HFFc6 (cell line): ENCODE measurements at regions not wholly inside any gene's neighbourhood (a gene's known extent, or its start where the extent isn't known, plus 50 kb on each side); places are given as distances from the start of the nearest gene placed in this dataset.

Experiments
- DNase-seq: peaks from one replicate; pipeline ENCODE4 v3.0.0-alpha.2; 2018
- H3K27ac Mint-ChIP-seq: 2 replicates; pipeline ENCODE4 v1.8.0; 2020; ENCODE audit warnings: mild to moderate bottlenecking, mixed read lengths
- H3K27me3 Mint-ChIP-seq: 2 replicates; pipeline ENCODE4 v1.8.0; 2021; ENCODE audit warnings: mild to moderate bottlenecking, moderate library complexity, mixed read lengths; ENCODE audit not compliant: insufficient read depth
- H3K36me3 Mint-ChIP-seq: 2 replicates; pipeline ENCODE4 v1.8.0; 2021; ENCODE audit warnings: low read depth, mixed read lengths
- H3K4me1 Mint-ChIP-seq: 2 replicates; pipeline ENCODE4 v1.8.0; 2020; ENCODE audit warnings: low read depth, mixed read lengths
- H3K4me3 Mint-ChIP-seq: 2 replicates; pipeline ENCODE4 v1.8.0; 2020; ENCODE audit warnings: mild to moderate bottlenecking, moderate library complexity, mixed read lengths
- H3K9me3 Mint-ChIP-seq: 2 replicates; pipeline ENCODE4 v1.8.0; 2020; ENCODE audit warnings: mild to moderate bottlenecking, mixed read lengths
- CTCF ChIP-seq: fragments of 200-600 bp; sonication (generic); IDR thresholded peaks from 2 replicates; pipeline ENCODE4 v1.5.0; 2021; ENCODE audit warnings: antibody characterized with exemption, mild to moderate bottlenecking

GRCh38 chr13:26934096-26934495, 173.5 kb upstream of the GPR12 start:
- Mint-ChIP-seq H3K27ac (no peak overlapping the region), H3K27me3 (peaks cover 14% of the 10 kb centered on the region), H3K4me1 (peaks cover 4% of the 10 kb centered on the region)

GRCh38 chr13:26932465-26932864, 171.9 kb upstream of the GPR12 start:
- Mint-ChIP-seq H3K27ac (no peak overlapping the region), H3K9me3 (no peaks in the 10 kb centered on the region), H3K4me1 (peaks cover 4% of the 10 kb centered on the region), H3K4me3 (no peak overlapping the region), H3K36me3 (no peaks in the 10 kb centered on the region), H3K27me3 (peaks cover 8% of the 10 kb centered on the region)
- no peak for TF ChIP-seq CTCF
- no peak for DNase-seq

More at GRCh38 chr13:26934096-26934495, 173.5 kb upstream of the GPR12 start:
- no peaks in the 10 kb centered on the region for H3K9me3 Mint-ChIP-seq
- TF ChIP-seq CTCF = no peak
- no peak for DNase-seq
- H3K4me3 Mint-ChIP-seq = no peak overlapping the region
- H3K36me3 Mint-ChIP-seq = no peaks in the 10 kb centered on the region

- peak; percentile 99 for TF ChIP-seq CTCF
- peak; percentile 39 for DNase-seq
- Mint-ChIP-seq H3K27ac (no peak overlapping the region), H3K36me3 (no peaks in the 10 kb centered on the region), H3K27me3 (peaks cover 20% of the 10 kb centered on the region), H3K4me1 (peaks cover 4% of the 10 kb centered on the region), H3K4me3 (peak overlapping the region; percentile 29; the same call in 1 of the 2 replicates), H3K9me3 (no peaks in the 10 kb centered on the region)
Observed at GRCh38 chr13:26929971-26930730, 169.6 kb upstream of the GPR12 start.

GRCh38 chr13:26927511-26927910, 166.9 kb upstream of the GPR12 start:
- TF ChIP-seq CTCF = no peak
- no peaks in the 10 kb centered on the region for H3K9me3 Mint-ChIP-seq
- DNase-seq = no peak
- H3K27me3 Mint-ChIP-seq = peaks cover 31% of the 10 kb centered on the region
- H3K4me3 Mint-ChIP-seq = no peak overlapping the region
- H3K36me3 Mint-ChIP-seq = no peaks in the 10 kb centered on the region
- peaks cover 13% of the 10 kb centered on the region for H3K4me1 Mint-ChIP-seq
- no peak overlapping the region for H3K27ac Mint-ChIP-seq

GRCh38 chr13:26926371-26926770, 165.8 kb upstream of the GPR12 start:
- Mint-ChIP-seq H3K4me1 (peaks cover 13% of the 10 kb centered on the region), H3K4me3 (no peak overlapping the region), H3K27ac (no peak overlapping the region), H3K9me3 (no peaks in the 10 kb centered on the region), H3K36me3 (no peaks in the 10 kb centered on the region), H3K27me3 (peaks cover 32% of the 10 kb centered on the region)
- TF ChIP-seq CTCF = no peak
- DNase-seq = no peak
